ENCODE measurements at regions not wholly inside any gene's neighbourhood (a gene's known extent, or its start where the extent isn't known, plus 50 kb on each side); places are given as distances from the start of the nearest gene placed in this dataset.
A peak's percentile ranks its signal among the peaks of the same experiment; 100 is the strongest.

DNA sequence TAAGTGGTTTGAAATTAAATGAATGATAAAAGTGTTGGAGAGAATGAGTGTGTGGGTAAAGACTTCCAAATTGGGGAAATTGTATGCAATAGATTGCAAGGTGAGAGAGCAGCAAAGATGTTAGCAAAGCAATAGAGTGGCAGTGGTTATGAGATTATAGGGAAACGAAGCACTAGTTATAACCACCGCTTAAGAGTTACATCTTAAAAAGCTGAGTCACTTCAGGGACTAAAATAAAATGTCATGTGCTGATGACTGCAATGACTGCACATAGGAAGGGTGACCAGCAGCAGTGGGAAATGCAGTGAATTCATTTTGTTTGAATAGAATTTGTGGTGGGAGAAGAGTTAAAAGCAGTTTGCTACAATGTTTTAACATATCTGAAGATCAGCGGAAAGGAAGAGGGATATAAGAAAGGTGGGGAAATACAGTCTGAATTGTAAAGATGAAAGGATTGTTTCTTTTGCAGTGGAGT is 127.3 kb downstream of the RAP2B start:
- peaks cover 0 to 70% (median 12%) of the 10 kb centered on the region in 12 donors for H3K4me1 ChIP-seq
- H3K9me3 ChIP-seq = no peaks in the 10 kb centered on the region
- peak overlapping the region in 5 of 12 donors; percentile 41 to 77 (median 64) for H3K27ac ChIP-seq
- no peak for DNase-seq
- H3K36me3 ChIP-seq = no peaks in the 10 kb centered on the region
- no peaks in the 10 kb centered on the region for H3K27me3 ChIP-seq
- WGBS, 4 donors = 51 to 69% (median 63%) methylated on average over 3 of the region's 3 CpGs
- peak; percentile 85 to 93 (median 90) for ATAC-seq
- no peak overlapping the region for H3K4me3 ChIP-seq
- TF ChIP-seq, protein P1, sequence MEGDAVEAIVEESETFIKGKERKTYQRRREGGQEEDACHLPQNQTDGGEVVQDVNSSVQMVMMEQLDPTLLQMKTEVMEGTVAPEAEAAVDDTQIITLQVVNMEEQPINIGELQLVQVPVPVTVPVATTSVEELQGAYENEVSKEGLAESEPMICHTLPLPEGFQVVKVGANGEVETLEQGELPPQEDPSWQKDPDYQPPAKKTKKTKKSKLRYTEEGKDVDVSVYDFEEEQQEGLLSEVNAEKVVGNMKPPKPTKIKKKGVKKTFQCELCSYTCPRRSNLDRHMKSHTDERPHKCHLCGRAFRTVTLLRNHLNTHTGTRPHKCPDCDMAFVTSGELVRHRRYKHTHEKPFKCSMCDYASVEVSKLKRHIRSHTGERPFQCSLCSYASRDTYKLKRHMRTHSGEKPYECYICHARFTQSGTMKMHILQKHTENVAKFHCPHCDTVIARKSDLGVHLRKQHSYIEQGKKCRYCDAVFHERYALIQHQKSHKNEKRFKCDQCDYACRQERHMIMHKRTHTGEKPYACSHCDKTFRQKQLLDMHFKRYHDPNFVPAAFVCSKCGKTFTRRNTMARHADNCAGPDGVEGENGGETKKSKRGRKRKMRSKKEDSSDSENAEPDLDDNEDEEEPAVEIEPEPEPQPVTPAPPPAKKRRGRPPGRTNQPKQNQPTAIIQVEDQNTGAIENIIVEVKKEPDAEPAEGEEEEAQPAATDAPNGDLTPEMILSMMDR (IDR thresholded peaks at IDR 0.05) = no peak
- no peak for TF ChIP-seq POLR2A (IDR thresholded peaks at IDR 0.05)
- intact Hi-C loops (cut with DNase I) = loop anchor here in 7 of 10 donors (2.0 to 10.0 kb wide), 6 partner anchors 65 to 255 kb away; partner anchors contain the start of gene RAP2B (in 5 of the 7)

DNA sequence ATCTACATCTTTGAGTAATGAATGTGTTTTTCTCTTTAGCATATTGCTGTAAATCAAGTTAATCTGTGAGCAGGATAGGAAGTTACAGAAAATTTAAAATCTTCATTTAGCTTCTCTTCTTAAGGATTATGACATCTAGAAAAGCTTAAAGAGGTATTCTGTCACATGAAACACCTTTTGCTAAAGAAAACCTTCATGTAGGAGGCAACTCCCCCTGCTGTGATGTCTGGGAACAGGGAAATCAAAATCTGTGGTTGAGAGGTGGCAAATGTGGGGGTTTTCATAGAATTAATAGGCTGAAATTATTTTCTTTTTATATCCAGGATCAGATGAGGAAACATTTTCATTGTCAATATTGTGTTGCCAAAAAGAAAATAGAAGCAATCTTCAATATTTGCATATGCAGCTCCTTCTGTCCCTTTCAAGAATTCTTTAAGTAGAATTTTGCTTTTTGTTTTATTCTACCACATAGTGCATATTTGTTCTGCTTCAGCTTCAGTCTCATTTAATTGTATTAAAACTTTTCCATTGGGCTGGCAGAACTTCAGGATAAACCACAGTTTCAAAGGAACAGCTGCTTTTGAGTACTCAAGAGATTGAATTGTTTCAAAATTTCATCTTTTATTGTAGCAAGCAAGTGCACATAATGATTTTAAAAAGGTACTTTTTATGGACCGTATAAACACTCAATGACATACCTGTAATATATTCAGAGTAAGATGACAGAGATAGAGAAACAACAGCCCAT is 128.4 kb downstream of the RAP2B start:
- DNase-seq = no peak
- Histone ChIP-seq H3K9me3 (no peaks in the 10 kb centered on the region), H3K4me1 (peaks cover 0 to 60% (median 4%) of the 10 kb centered on the region in 12 donors), H3K36me3 (no peaks in the 10 kb centered on the region), H3K27ac (peak overlapping the region in 2 of 12 donors; percentile 77), H3K27me3 (no peaks in the 10 kb centered on the region), H3K4me3 (no peak overlapping the region)
- no peak for ATAC-seq
- 43 to 60% (median 51%) methylated on average over 1 of the region's 1 CpG for WGBS, 4 donors
- no peak for TF ChIP-seq POLR2A (IDR thresholded peaks at IDR 0.05)
- TF ChIP-seq, protein P1 (IDR thresholded peaks at IDR 0.05) = peak in 7 of 12 donors; percentile 14 to 53 (median 30)
- intact Hi-C loops (cut with DNase I) = loop anchor here in 4 of 10 donors (2.0 to 10.0 kb wide), 6 partner anchors 126 to 474 kb away; partner anchors contain the start of gene RAP2B (in 1 of the 4)

DNA sequence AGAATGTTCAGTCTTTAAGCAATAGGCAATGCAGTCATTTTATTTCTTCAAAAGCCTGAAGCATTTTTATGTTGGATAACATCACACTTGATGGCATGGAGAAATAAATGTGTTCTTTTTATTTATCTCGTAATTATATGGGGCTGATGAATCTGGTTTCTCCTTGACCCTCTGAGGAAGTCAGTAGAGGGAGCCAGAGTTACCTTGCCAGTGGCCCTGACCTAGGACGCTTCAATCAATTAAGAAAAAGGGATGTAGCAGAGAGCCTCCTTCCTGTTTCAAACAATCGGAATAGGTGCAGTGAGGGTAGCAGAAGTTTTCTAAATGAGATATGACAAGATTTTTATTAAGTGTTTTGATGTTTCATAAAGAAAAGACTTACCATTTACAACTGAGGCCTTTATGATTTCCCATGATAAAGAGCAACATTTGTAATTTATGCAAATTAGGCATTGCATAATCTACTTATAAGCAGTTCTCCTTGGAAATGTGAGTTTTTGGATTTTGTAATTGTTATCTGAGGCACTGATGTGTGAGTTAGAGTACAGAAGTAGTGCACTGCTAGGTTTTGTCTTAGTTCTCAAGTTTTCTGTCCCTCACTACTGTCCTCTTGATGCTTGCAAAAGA is 129.1 kb downstream of the RAP2B start:
- Histone ChIP-seq H3K4me1 (peaks cover 0 to 52% (median 0%) of the 10 kb centered on the region in 12 donors), H3K9me3 (no peaks in the 10 kb centered on the region), H3K36me3 (no peaks in the 10 kb centered on the region), H3K27ac (peak overlapping the region in 1 of 12 donors; percentile 42), H3K27me3 (no peaks in the 10 kb centered on the region), H3K4me3 (no peak overlapping the region)
- ATAC-seq (peak in 1 of 4 donors; percentile 57), DNase-seq (no peak)
- intact Hi-C loops (cut with DNase I) = loop anchor here in 4 of 10 donors (2.0 to 10.0 kb wide), 6 partner anchors 126 to 474 kb away; partner anchors contain the start of gene RAP2B (in 1 of the 4)
- TF ChIP-seq POLR2A (IDR thresholded peaks at IDR 0.05) = no peak
- TF ChIP-seq, protein P1 (IDR thresholded peaks at IDR 0.05) = peak in 11 of 12 donors; percentile 9 to 60 (median 40)
- WGBS, 4 donors = 45 to 61% (median 46%) methylated on average over 3 of the region's 3 CpGs

DNA sequence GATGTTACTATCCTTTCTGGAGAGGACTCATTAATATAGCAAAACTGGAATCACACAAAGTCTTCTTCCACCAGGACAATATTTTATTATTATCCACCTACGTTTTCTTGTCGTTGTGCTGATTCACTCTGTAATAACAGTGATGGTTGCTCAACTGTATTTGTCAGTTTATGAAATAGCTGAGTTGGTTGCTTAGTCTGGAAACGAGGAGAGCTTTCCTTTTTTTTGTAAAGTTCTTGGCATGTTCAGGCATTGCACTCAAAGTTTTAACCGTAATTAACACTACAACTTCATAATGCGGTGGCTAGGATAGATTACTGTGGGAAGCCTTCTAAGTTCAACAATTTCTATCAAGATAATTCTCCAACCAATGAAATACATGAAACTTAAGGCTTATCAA is 131.2 kb downstream of the RAP2B start:
- Histone ChIP-seq H3K36me3 (no peaks in the 10 kb centered on the region), H3K9me3 (no peaks in the 10 kb centered on the region), H3K4me1 (peaks cover 0 to 42% (median 0%) of the 10 kb centered on the region in 12 donors), H3K27me3 (no peaks in the 10 kb centered on the region), H3K4me3 (no peak overlapping the region), H3K27ac (peak overlapping the region in 1 of 12 donors; percentile 67)
- intact Hi-C loops (cut with DNase I) = loop anchor here in 3 of 10 donors (5.0 to 10.0 kb wide), 5 partner anchors 128 to 472 kb away; partner anchors contain the start of gene RAP2B (in 1 of the 3)
- no peak for DNase-seq
- peak in 1 of 4 donors; percentile 34 for ATAC-seq
- TF ChIP-seq, protein P1 (IDR thresholded peaks at IDR 0.05) = no peak
- no peak for TF ChIP-seq POLR2A (IDR thresholded peaks at IDR 0.05)
- 72 to 83% (median 78%) methylated on average over 5 of the region's 5 CpGs for WGBS, 4 donors

All from heart left ventricle (tissue), 16 donors.